CD4-positive, alpha-beta T cell (primary cell): ENCODE measurements at regions not wholly inside any gene's neighbourhood (a gene's known extent, or its start where the extent isn't known, plus 50 kb on each side); places are given as distances from the start of the nearest gene placed in this dataset.

ENCODE experiments used
- ATAC-seq: fragments of 200-7000 bp; cut with Tn5 transposase; one replicate; pipeline ENCODE4 v1.10.0; 2022; ENCODE audit warnings: mild to moderate bottlenecking; ENCODE audit not compliant: poor library complexity
- CTCF ChIA-PET: fragments of 350-600 bp; sonication (Branson Sonifier 250); formaldehyde crosslinking; loops from one replicate; lab custom pipeline; 2021; ENCODE audit warnings: antibody characterized with exemption, inconsistent platforms; lab: Charles Lee
- POLR2A ChIA-PET: fragments of 350-600 bp; sonication (Branson Sonifier 250); formaldehyde crosslinking; loops from one replicate; lab custom pipeline; 2021; ENCODE audit warnings: antibody characterized with exemption, inconsistent platforms; lab: Charles Lee
- DNase-seq, 14 experiments: peaks; one replicate each; pipeline ENCODE4 v3.0.0-alpha.2; 2013 to 2020; ENCODE audit warnings: mixed read lengths in 2 of 14
- H3K27ac ChIP-seq, 2 donors: one replicate each; pipeline versions ENCODE4 v1.5.1 to v1.7.0; 2013; ENCODE audit warnings: low read length in 2 of 2, low read depth in 1 of 2, mild to moderate bottlenecking in 1 of 2
- H3K27me3 ChIP-seq, 2 experiments: 1 replicate in 1 of 2; 2 replicates in 1 of 2; pipeline versions ENCODE4 v1.6.1 to v1.7.0; 2013; ENCODE audit warnings: low read length in 2 of 2, control low read depth in 1 of 2, mild to moderate bottlenecking in 1 of 2, moderate library complexity in 1 of 2; ENCODE audit not compliant: insufficient read depth in 2 of 2, control insufficient read depth in 1 of 2
- H3K36me3 ChIP-seq: one replicate; pipeline ENCODE4 v1.6.1; 2013; ENCODE audit warnings: low read length, control low read depth; ENCODE audit not compliant: insufficient read depth
- H3K4me1 ChIP-seq: one replicate; pipeline ENCODE4 v1.6.1; 2013; ENCODE audit warnings: low read length, control low read depth; ENCODE audit not compliant: insufficient read depth
- H3K4me3 ChIP-seq: one replicate; pipeline ENCODE4 v1.5.1; 2013; ENCODE audit warnings: mild to moderate bottlenecking, low read length, moderate library complexity
- H3K9me3 ChIP-seq, 2 experiments: 1 replicate in 1 of 2; 2 replicates in 1 of 2; pipeline versions ENCODE4 v1.6.1 to v1.7.0; 2013; ENCODE audit warnings: low read length in 2 of 2, mild to moderate bottlenecking in 2 of 2, control low read depth in 1 of 2, moderate library complexity in 1 of 2; ENCODE audit not compliant: control insufficient read depth in 1 of 2, insufficient read depth in 1 of 2
- H3K27ac Mint-ChIP-seq: one replicate; pipeline ENCODE4 v1.8.0; 2020; ENCODE audit warnings: mixed read lengths
- H3K27me3 Mint-ChIP-seq: one replicate; pipeline ENCODE4 v1.8.0; 2021; ENCODE audit warnings: mixed read lengths
- H3K36me3 Mint-ChIP-seq: one replicate; pipeline ENCODE4 v1.8.0; 2021; ENCODE audit warnings: low read depth, mixed read lengths
- H3K4me1 Mint-ChIP-seq: one replicate; pipeline ENCODE4 v1.8.0; 2021; ENCODE audit warnings: low read depth, mixed read lengths
- H3K4me3 Mint-ChIP-seq: one replicate; pipeline ENCODE4 v1.8.0; 2020; ENCODE audit warnings: mild to moderate bottlenecking, mixed read lengths
- H3K9me3 Mint-ChIP-seq: one replicate; pipeline ENCODE4 v1.8.0; 2020; ENCODE audit warnings: mixed read lengths
- CTCF ChIP-seq: fragments of 200-600 bp; IDR thresholded peaks from one replicate; pipeline ENCODE4 v1.8.0; 2022; ENCODE audit warnings: antibody characterized with exemption, mild to moderate bottlenecking
- intact Hi-C, 2 experiments: fragments of 100-400 bp; cut with DNase I in 1 of 2; cut with micrococcal nuclease in 1 of 2; formaldehyde crosslinking; loops; one replicate each; pipeline versions ENCODE4 v1.15.1 to v1.9.0; 2023 to 2025; cut with DNase I, micrococcal nuclease

DNA sequence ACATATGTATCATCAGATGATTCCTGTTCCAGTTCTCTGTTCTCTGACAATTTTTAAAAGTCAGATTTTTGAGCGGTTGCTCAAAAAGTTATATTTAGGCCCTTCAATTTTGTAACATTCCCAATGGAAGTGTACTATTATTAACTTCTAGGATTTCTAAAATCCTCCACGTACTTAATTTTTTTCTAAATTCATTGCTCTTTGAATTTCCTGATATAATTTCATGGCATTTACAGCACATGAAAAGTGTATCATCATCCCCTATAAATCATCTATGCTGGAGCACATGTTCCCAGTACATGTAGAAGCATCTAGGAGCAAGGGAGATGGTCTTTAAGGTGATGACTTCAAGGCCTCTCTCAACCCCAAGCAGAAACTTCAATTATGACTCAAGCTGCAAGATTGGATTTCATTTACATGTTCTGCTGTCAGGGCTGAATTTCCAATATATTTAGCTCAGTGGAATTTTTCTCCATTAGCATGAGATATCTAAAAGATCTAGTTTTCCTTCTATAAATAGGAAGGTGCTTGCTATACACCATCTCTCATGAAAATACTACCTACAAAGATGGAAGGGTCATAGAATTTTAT, 392.8 kb upstream of the MIR17HG start:
- POLR2A ChIA-PET: no interaction called here

GRCh38 chr13:90956031-90956430, 391.5 kb upstream of the MIR17HG start:
- Mint-ChIP-seq H3K4me3 (no peak overlapping the region), H3K36me3 (no peaks in the 10 kb centered on the region), H3K4me1 (no peaks in the 10 kb centered on the region), H3K9me3 (peaks cover 2% of the 10 kb centered on the region), H3K27me3 (no peaks in the 10 kb centered on the region), H3K27ac (no peak overlapping the region)
- intact Hi-C loops: no loop called here
- no peak for ATAC-seq
- H3K27me3 ChIP-seq: no peaks in the 10 kb centered on the region
- DNase-seq: no peak
- H3K9me3 ChIP-seq: no peaks in the 10 kb centered on the region
- ChIA-PET POLR2A (no interaction called here), CTCF (no interaction called here)
- no peak overlapping the region for H3K4me3 ChIP-seq
- no peaks in the 10 kb centered on the region for H3K4me1 ChIP-seq
- no peaks in the 10 kb centered on the region for H3K36me3 ChIP-seq
- H3K27ac ChIP-seq: no peak overlapping the region
- no peak for TF ChIP-seq CTCF

More for the DNA sequence above, 392.8 kb upstream of the MIR17HG start:
- no peak for TF ChIP-seq CTCF
- Histone ChIP-seq H3K27me3 (no peaks in the 10 kb centered on the region), H3K4me1 (no peaks in the 10 kb centered on the region), H3K4me3 (no peak overlapping the region), H3K27ac (no peak overlapping the region), H3K36me3 (no peaks in the 10 kb centered on the region), H3K9me3 (no peaks in the 10 kb centered on the region)
- Mint-ChIP-seq H3K36me3 (no peaks in the 10 kb centered on the region), H3K4me3 (no peak overlapping the region), H3K4me1 (no peaks in the 10 kb centered on the region), H3K27ac (no peak overlapping the region), H3K9me3 (peaks cover 2% of the 10 kb centered on the region), H3K27me3 (no peaks in the 10 kb centered on the region)
- ATAC-seq (no peak), DNase-seq (no peak)
- CTCF ChIA-PET: no interaction called here
- intact Hi-C loops: no loop called here

- Mint-ChIP-seq H3K9me3 (peaks cover 2% of the 10 kb centered on the region), H3K4me3 (no peak overlapping the region), H3K36me3 (no peaks in the 10 kb centered on the region), H3K4me1 (no peaks in the 10 kb centered on the region), H3K27me3 (no peaks in the 10 kb centered on the region), H3K27ac (no peak overlapping the region)
- ATAC-seq: no peak
- Histone ChIP-seq H3K4me3 (no peak overlapping the region), H3K9me3 (peaks cover 0 to 3% of the 10 kb centered on the region in 2 experiments), H3K4me1 (no peaks in the 10 kb centered on the region), H3K36me3 (no peaks in the 10 kb centered on the region), H3K27ac (no peak overlapping the region), H3K27me3 (no peaks in the 10 kb centered on the region)
- TF ChIP-seq CTCF: no peak
- intact Hi-C loops: no loop called here
- POLR2A ChIA-PET: no interaction called here
- no peak for DNase-seq
- CTCF ChIA-PET: no interaction called here
Measured at GRCh38 chr13:90958866-90959265, 388.6 kb upstream of the MIR17HG start.
